HPDE6-E6E7 (cell line): ENCODE measurements at regions not wholly inside any gene's neighbourhood (a gene's known extent, or its start where the extent isn't known, plus 50 kb on each side); places are given as distances from the start of the nearest gene placed in this dataset.

ENCODE experiments used
- DNase-seq: peaks from one replicate; pipeline ENCODE4 v3.0.0; 2011; ENCODE audit warnings: missing footprints; ENCODE audit errors: extremely low spot score

GRCh38 chr6:53413326-53413725, 64.6 kb upstream of the ELOVL5 start:
- no peak for DNase-seq

- no peak for DNase-seq
Measured at GRCh38 chr6:53412751-53413150, 64.0 kb upstream of the ELOVL5 start.

- DNase-seq, result no peak
Measured at GRCh38 chr6:53412021-53412715, 63.4 kb upstream of the ELOVL5 start.

GRCh38 chr6:53411451-53411850, 62.7 kb upstream of the ELOVL5 start:
- no peak for DNase-seq

GRCh38 chr6:53410508-53411258, 61.9 kb upstream of the ELOVL5 start:
- peak; percentile 40 for DNase-seq

- DNase-seq, result no peak
Measured at GRCh38 chr6:53408826-53409225, 60.1 kb upstream of the ELOVL5 start.

GRCh38 chr6:53399027-53399344, 50.2 kb upstream of the ELOVL5 start:
- DNase-seq, result no peak

GRCh38 chr6:53398247-53399026, 49.7 kb upstream of the ELOVL5 start:
- DNase-seq, result no peak
